ENCODE measurements at regions not wholly inside any gene's neighbourhood (a gene's known extent, or its start where the extent isn't known, plus 50 kb on each side); places are given as distances from the start of the nearest gene placed in this dataset.
"Not testable (repeated sequence)": the region's sequence is repeated elsewhere in the genome, so short reads cannot be mapped to it uniquely, and the experiment has no call there.

GRCh38 chr3:90069748-90070147 lies 962.3 kb downstream of the EPHA3 start:
- Histone ChIP-seq H3K9ac (no peak overlapping the region), H3K79me2 (ENCODE audit: insufficient read depth, low read depth) (no peaks in the 10 kb centered on the region), H2AFZ (ENCODE audit: low read depth) (no peak overlapping the region), H3K27ac (no peak overlapping the region), H4K20me1 (ENCODE audit: insufficient read depth) (no peaks in the 10 kb centered on the region), H3K4me1 (ENCODE audit: low read depth, poor library complexity, severe bottlenecking) (no peaks in the 10 kb centered on the region), H3K36me3 (ENCODE audit: insufficient read depth) (no peaks in the 10 kb centered on the region), H3K27me3 (ENCODE audit: insufficient read depth, low read depth) (no peaks in the 10 kb centered on the region), H3K4me3 (IDR thresholded peaks at IDR 0.05; ENCODE audit: insufficient read depth, low read depth, low read length) (no peak overlapping the region), H3K4me2 (no peak overlapping the region)
- TF ChIP-seq, protein P1, sequence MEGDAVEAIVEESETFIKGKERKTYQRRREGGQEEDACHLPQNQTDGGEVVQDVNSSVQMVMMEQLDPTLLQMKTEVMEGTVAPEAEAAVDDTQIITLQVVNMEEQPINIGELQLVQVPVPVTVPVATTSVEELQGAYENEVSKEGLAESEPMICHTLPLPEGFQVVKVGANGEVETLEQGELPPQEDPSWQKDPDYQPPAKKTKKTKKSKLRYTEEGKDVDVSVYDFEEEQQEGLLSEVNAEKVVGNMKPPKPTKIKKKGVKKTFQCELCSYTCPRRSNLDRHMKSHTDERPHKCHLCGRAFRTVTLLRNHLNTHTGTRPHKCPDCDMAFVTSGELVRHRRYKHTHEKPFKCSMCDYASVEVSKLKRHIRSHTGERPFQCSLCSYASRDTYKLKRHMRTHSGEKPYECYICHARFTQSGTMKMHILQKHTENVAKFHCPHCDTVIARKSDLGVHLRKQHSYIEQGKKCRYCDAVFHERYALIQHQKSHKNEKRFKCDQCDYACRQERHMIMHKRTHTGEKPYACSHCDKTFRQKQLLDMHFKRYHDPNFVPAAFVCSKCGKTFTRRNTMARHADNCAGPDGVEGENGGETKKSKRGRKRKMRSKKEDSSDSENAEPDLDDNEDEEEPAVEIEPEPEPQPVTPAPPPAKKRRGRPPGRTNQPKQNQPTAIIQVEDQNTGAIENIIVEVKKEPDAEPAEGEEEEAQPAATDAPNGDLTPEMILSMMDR (conservative IDR thresholded peaks at IDR 0.05; ENCODE audit: low read depth, low read length): no peak

GRCh38 chr3:90076136-90076535 lies 968.7 kb downstream of the EPHA3 start:
- H3K27me3 ChIP-seq (ENCODE audit: insufficient read depth, low read depth): no peaks in the 10 kb centered on the region
- no peak overlapping the region for H3K4me2 ChIP-seq
- no peaks in the 10 kb centered on the region for H3K4me1 ChIP-seq (ENCODE audit: low read depth, poor library complexity, severe bottlenecking)
- H2AFZ ChIP-seq (ENCODE audit: low read depth): no peak overlapping the region
- TF ChIP-seq, protein P1 (conservative IDR thresholded peaks at IDR 0.05; ENCODE audit: low read depth, low read length): no peak
- H3K9ac ChIP-seq: no peak overlapping the region
- no peak overlapping the region for H3K4me3 ChIP-seq (IDR thresholded peaks at IDR 0.05; ENCODE audit: insufficient read depth, low read depth, low read length)
- H3K27ac ChIP-seq: no peak overlapping the region
- H4K20me1 ChIP-seq (ENCODE audit: insufficient read depth): no peaks in the 10 kb centered on the region
- H3K36me3 ChIP-seq (ENCODE audit: insufficient read depth): no peaks in the 10 kb centered on the region
- no peaks in the 10 kb centered on the region for H3K79me2 ChIP-seq (ENCODE audit: insufficient read depth, low read depth)

DNA sequence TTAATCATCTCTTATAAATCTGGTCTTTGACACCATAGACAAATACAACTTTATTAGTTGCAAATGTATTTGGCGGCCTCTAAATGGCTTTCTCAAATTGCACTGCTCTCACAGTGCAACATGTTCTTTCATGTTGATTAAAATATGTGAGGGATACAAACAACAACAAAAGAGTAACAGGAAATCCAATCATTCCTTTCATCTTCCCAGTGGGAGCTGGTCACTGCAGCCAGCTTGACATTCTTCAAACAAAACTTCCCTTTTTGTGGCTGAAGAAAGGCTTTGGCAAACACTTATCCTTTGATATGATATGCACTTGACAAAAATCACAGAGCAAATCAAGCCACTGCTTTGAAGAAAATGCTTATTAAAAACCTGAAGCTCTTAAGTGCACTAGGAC lies 973.6 kb downstream of the EPHA3 start:
- H3K4me3 ChIP-seq (IDR thresholded peaks at IDR 0.05; ENCODE audit: insufficient read depth, low read depth, low read length): no peak overlapping the region
- H3K27ac ChIP-seq: no peak overlapping the region
- H3K9ac ChIP-seq: no peak overlapping the region
- TF ChIP-seq, protein P1 (conservative IDR thresholded peaks at IDR 0.05; ENCODE audit: low read depth, low read length): no peak
- no peaks in the 10 kb centered on the region for H4K20me1 ChIP-seq (ENCODE audit: insufficient read depth)
- no peaks in the 10 kb centered on the region for H3K4me1 ChIP-seq (ENCODE audit: low read depth, poor library complexity, severe bottlenecking)
- H3K4me2 ChIP-seq: no peak overlapping the region
- no peak overlapping the region for H2AFZ ChIP-seq (ENCODE audit: low read depth)
- H3K36me3 ChIP-seq (ENCODE audit: insufficient read depth): no peaks in the 10 kb centered on the region
- no peaks in the 10 kb centered on the region for H3K27me3 ChIP-seq (ENCODE audit: insufficient read depth, low read depth)
- no peaks in the 10 kb centered on the region for H3K79me2 ChIP-seq (ENCODE audit: insufficient read depth, low read depth)

DNA sequence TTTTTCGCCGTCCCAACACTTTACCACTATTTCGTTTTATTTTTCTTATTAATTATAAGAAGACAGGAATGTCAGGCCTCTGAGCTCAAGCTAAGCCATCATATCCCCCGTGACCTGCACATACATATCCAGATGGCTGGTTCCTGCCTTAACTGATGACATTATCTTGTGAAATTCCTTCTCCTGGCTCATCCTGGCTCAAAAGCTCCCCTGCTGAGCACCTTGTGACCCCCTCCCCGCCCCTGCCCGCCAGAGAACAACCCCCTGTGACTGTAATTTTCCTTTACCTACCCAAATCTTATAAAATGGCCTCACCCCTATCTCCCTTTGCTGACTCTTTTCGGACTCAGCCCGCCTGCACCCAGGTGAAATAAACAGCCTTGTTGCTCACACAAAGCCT lies 978.9 kb downstream of the EPHA3 start:
- H3K27me3 ChIP-seq (ENCODE audit: insufficient read depth, low read depth); H3K36me3 ChIP-seq (ENCODE audit: insufficient read depth); H3K4me3 ChIP-seq (IDR thresholded peaks at IDR 0.05; ENCODE audit: insufficient read depth, low read depth, low read length); H2AFZ ChIP-seq (ENCODE audit: low read depth); H3K9ac ChIP-seq; H3K4me1 ChIP-seq (ENCODE audit: low read depth, poor library complexity, severe bottlenecking); H3K79me2 ChIP-seq (ENCODE audit: insufficient read depth, low read depth); H3K4me2 ChIP-seq; H3K27ac ChIP-seq; H4K20me1 ChIP-seq (ENCODE audit: insufficient read depth): not testable (repeated sequence)

- TF ChIP-seq, protein P1 (conservative IDR thresholded peaks at IDR 0.05; ENCODE audit: low read depth, low read length): no peak
- no peaks in the 10 kb centered on the region for H3K27me3 ChIP-seq (ENCODE audit: insufficient read depth, low read depth)
- H2AFZ ChIP-seq (ENCODE audit: low read depth): no peak overlapping the region
- H3K4me2 ChIP-seq: no peak overlapping the region
- no peaks in the 10 kb centered on the region for H3K4me1 ChIP-seq (ENCODE audit: low read depth, poor library complexity, severe bottlenecking)
- H3K36me3 ChIP-seq (ENCODE audit: insufficient read depth): no peaks in the 10 kb centered on the region
- no peak overlapping the region for H3K9ac ChIP-seq
- H3K4me3 ChIP-seq (IDR thresholded peaks at IDR 0.05; ENCODE audit: insufficient read depth, low read depth, low read length): no peak overlapping the region
- H3K79me2 ChIP-seq (ENCODE audit: insufficient read depth, low read depth): no peaks in the 10 kb centered on the region
- H3K27ac ChIP-seq: no peak overlapping the region
- H4K20me1 ChIP-seq (ENCODE audit: insufficient read depth): no peaks in the 10 kb centered on the region
These were observed 980.3 kb downstream of the EPHA3 start for GRCh38 chr3:90087703-90088102.

Measured in KMS-11 (cell line).